ENCODE measurements at regions not wholly inside any gene's neighbourhood (a gene's known extent, or its start where the extent isn't known, plus 50 kb on each side); places are given as distances from the start of the nearest gene placed in this dataset.
A peak's percentile ranks its signal among the peaks of the same experiment; 100 is the strongest.
"Not testable (repeated sequence)": the region's sequence is repeated elsewhere in the genome, so short reads cannot be mapped to it uniquely, and the experiment has no call there.

DNA sequence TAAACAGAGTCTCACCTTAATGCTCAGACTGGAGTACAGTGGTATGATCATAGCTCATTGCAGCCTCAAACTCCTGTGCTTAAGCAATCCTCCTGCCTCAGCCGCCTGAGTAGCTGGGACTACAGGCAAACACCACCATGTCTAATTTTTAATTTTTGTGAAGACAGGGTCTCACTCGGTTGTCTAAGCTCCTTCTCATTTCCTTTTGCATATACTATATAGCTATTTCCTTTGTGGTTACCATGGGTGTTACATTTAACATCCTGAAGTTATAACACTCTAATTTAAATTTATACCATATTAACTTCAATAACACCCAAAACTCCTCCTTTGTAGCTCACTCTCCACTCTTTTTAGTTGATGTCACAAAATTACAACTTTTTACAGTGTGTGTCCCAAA is 114.3 kb downstream of the DCK start:
- Mint-ChIP-seq H3K27ac (no peak overlapping the region), H3K4me3 (ENCODE audit: low read depth) (no peak overlapping the region), H3K27me3 (no peaks in the 10 kb centered on the region), H3K4me1 (ENCODE audit: low read depth) (peaks cover 3% of the 10 kb centered on the region), H3K36me3 (ENCODE audit: insufficient read depth) (no peaks in the 10 kb centered on the region), H3K9me3 (ENCODE audit: low read depth) (peaks cover 2% of the 10 kb centered on the region)
- no peak for DNase-seq (ENCODE audit: low spot score, unreplicated experiment)
- TF ChIP-seq, protein P1, sequence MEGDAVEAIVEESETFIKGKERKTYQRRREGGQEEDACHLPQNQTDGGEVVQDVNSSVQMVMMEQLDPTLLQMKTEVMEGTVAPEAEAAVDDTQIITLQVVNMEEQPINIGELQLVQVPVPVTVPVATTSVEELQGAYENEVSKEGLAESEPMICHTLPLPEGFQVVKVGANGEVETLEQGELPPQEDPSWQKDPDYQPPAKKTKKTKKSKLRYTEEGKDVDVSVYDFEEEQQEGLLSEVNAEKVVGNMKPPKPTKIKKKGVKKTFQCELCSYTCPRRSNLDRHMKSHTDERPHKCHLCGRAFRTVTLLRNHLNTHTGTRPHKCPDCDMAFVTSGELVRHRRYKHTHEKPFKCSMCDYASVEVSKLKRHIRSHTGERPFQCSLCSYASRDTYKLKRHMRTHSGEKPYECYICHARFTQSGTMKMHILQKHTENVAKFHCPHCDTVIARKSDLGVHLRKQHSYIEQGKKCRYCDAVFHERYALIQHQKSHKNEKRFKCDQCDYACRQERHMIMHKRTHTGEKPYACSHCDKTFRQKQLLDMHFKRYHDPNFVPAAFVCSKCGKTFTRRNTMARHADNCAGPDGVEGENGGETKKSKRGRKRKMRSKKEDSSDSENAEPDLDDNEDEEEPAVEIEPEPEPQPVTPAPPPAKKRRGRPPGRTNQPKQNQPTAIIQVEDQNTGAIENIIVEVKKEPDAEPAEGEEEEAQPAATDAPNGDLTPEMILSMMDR (IDR thresholded peaks at IDR 0.05; ENCODE audit: unreplicated experiment): no peak

GRCh38 chr4:71110499-71110898 is 117.0 kb downstream of the DCK start:
- no peaks in the 10 kb centered on the region for H3K27me3 Mint-ChIP-seq
- no peak for DNase-seq (ENCODE audit: low spot score, unreplicated experiment)
- H3K4me1 Mint-ChIP-seq (ENCODE audit: low read depth): peaks cover 3% of the 10 kb centered on the region
- no peaks in the 10 kb centered on the region for H3K9me3 Mint-ChIP-seq (ENCODE audit: low read depth)
- H3K4me3 Mint-ChIP-seq (ENCODE audit: low read depth): no peak overlapping the region
- TF ChIP-seq, protein P1 (IDR thresholded peaks at IDR 0.05; ENCODE audit: unreplicated experiment): no peak
- H3K27ac Mint-ChIP-seq: no peak overlapping the region
- H3K36me3 Mint-ChIP-seq (ENCODE audit: insufficient read depth): no peaks in the 10 kb centered on the region

GRCh38 chr4:71111133-71111532 is 117.7 kb downstream of the DCK start:
- H3K27me3 Mint-ChIP-seq; DNase-seq (ENCODE audit: low spot score, unreplicated experiment); H3K27ac Mint-ChIP-seq; H3K36me3 Mint-ChIP-seq (ENCODE audit: insufficient read depth); H3K4me3 Mint-ChIP-seq (ENCODE audit: low read depth); H3K4me1 Mint-ChIP-seq (ENCODE audit: low read depth); H3K9me3 Mint-ChIP-seq (ENCODE audit: low read depth): not testable (repeated sequence)

DNA sequence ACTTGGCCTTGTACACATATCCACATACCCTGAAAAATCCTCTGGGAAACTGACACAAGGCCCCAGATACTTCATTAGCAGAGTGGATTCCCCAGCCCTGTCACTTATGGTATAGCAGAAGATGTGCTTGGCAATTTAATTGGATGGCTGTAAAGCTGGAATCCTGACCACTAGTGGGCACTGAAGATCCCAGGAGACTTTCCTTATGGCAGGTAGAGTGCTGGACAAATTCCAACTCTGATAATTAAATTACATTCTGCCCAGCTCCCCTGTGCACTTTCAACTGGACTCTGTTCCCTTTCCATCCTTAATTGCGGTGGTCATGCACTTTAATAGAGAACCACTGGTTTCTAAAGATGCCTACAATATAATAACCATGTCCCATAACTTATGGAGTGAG is 119.8 kb downstream of the DCK start:
- H3K4me1 Mint-ChIP-seq (ENCODE audit: low read depth): peaks cover 3% of the 10 kb centered on the region
- no peaks in the 10 kb centered on the region for H3K9me3 Mint-ChIP-seq (ENCODE audit: low read depth)
- no peak overlapping the region for H3K27ac Mint-ChIP-seq
- no peak overlapping the region for H3K4me3 Mint-ChIP-seq (ENCODE audit: low read depth)
- H3K27me3 Mint-ChIP-seq: no peaks in the 10 kb centered on the region
- no peak for DNase-seq (ENCODE audit: low spot score, unreplicated experiment)
- no peaks in the 10 kb centered on the region for H3K36me3 Mint-ChIP-seq (ENCODE audit: insufficient read depth)
- TF ChIP-seq, protein P1 (IDR thresholded peaks at IDR 0.05; ENCODE audit: unreplicated experiment): peak; percentile 25

GRCh38 chr4:71120831-71121524 is 127.5 kb downstream of the DCK start:
- no peak for DNase-seq (ENCODE audit: low spot score, unreplicated experiment)
- TF ChIP-seq, protein P1 (IDR thresholded peaks at IDR 0.05; ENCODE audit: unreplicated experiment): no peak

DNA sequence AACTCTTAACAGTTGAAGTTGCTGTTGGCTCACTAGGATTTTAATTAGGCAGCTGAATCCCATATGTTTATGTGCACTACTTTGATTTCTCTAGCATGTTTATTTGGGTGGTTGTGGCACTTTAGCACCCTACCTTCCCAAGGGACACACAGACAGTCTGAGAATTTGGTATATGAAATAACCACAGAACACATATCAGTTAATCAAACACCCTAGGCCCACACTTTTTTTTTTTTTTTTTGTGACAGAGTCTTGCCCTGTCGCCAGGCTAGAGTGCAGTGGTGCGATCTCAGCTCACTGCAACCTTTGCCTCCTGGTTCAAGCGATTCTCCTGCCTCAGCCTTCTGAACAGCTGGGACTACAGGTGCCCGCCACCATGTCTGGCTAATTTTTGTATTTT is 130.5 kb downstream of the DCK start:
- TF ChIP-seq, protein P1 (IDR thresholded peaks at IDR 0.05; ENCODE audit: unreplicated experiment): no peak
- Mint-ChIP-seq H3K9me3 (ENCODE audit: low read depth) (peaks cover 6% of the 10 kb centered on the region), H3K4me1 (ENCODE audit: low read depth) (no peaks in the 10 kb centered on the region), H3K4me3 (ENCODE audit: low read depth) (no peak overlapping the region), H3K27me3 (no peaks in the 10 kb centered on the region), H3K27ac (peak overlapping the region; percentile 42), H3K36me3 (ENCODE audit: insufficient read depth) (peaks cover 3% of the 10 kb centered on the region)
- DNase-seq (ENCODE audit: low spot score, unreplicated experiment): no peak

More at GRCh38 chr4:71120831-71121524, 127.5 kb downstream of the DCK start:
- H3K4me1 Mint-ChIP-seq (ENCODE audit: low read depth): no peaks in the 10 kb centered on the region
- H3K9me3 Mint-ChIP-seq (ENCODE audit: low read depth): peaks cover 3% of the 10 kb centered on the region
- no peaks in the 10 kb centered on the region for H3K27me3 Mint-ChIP-seq
- no peak overlapping the region for H3K4me3 Mint-ChIP-seq (ENCODE audit: low read depth)
- peaks cover 3% of the 10 kb centered on the region for H3K36me3 Mint-ChIP-seq (ENCODE audit: insufficient read depth)
- H3K27ac Mint-ChIP-seq: no peak overlapping the region
